Endothelial cell of umbilical vein (primary cell): ENCODE measurements at regions not wholly inside any gene's neighbourhood (a gene's known extent, or its start where the extent isn't known, plus 50 kb on each side); places are given as distances from the start of the nearest gene placed in this dataset.

ENCODE experiments used
- BruUV-seq: library from RNA; stranded (reverse); fragments of 400-500 nt; replicated peaks from 2 replicates; lab custom pipeline; 2021; lab: Mats Ljungman, UMichigan
- CTCF ChIA-PET: fragments of 300-600, 350-600 bp; sonication (Branson Sonifier 250); formaldehyde crosslinking; loops from one replicate; lab custom pipeline; 2021; ENCODE audit warnings: antibody characterized with exemption, inconsistent platforms; lab: Charles Lee
- POLR2A ChIA-PET: fragments of 300-600, 350-600 bp; sonication (Branson Sonifier 250); formaldehyde crosslinking; loops from one replicate; lab custom pipeline; 2021; ENCODE audit warnings: antibody characterized with exemption, inconsistent platforms; lab: Charles Lee
- DNase-seq: peaks from one replicate; pipeline ENCODE4 v3.0.0-alpha.2; 2011; ENCODE audit warnings: low read depth, low spot score
- FAIRE-seq: peaks from 2 replicates; lab custom pipeline; 2011; peaks lifted over from hg19 to GRCh38; lab: Jason Lieb, UNC
- H2AFZ ChIP-seq: 2 replicates; pipeline ENCODE4 v1.6.0; 2012; ENCODE audit warnings: low read depth, low read length, control low read depth, inconsistent platforms
- H3K27ac ChIP-seq: 2 replicates; pipeline ENCODE4 v1.5.1; 2011; ENCODE audit warnings: low read depth, mild to moderate bottlenecking, control low read depth, low read length, moderate library complexity; ENCODE audit not compliant: insufficient read depth
- H3K27me3 ChIP-seq, 2 experiments: 2 replicates each; pipeline versions ENCODE4 v1.6.0 to v1.6.1; 2011; ENCODE audit warnings: low read length in 2 of 2, mixed read lengths in 1 of 2; ENCODE audit not compliant: control insufficient read depth in 2 of 2, insufficient read depth in 2 of 2
- H3K36me3 ChIP-seq, 2 experiments: 2 replicates in 1 of 2; 3 replicates in 1 of 2; pipeline ENCODE4 v1.5.1; 2011; ENCODE audit warnings: low read length in 2 of 2, mild to moderate bottlenecking in 1 of 2, moderate library complexity in 1 of 2; ENCODE audit not compliant: control insufficient read depth in 2 of 2, insufficient read depth in 2 of 2; ENCODE audit errors: extremely low read depth in 1 of 2
- H3K4me1 ChIP-seq: 3 replicates; pipeline ENCODE4 v1.5.1; 2011; ENCODE audit warnings: mild to moderate bottlenecking, low read length; ENCODE audit not compliant: control insufficient read depth, insufficient read depth; ENCODE audit errors: extremely low read depth
- H3K4me2 ChIP-seq: 2 replicates; pipeline ENCODE4 v1.6.1; 2011; ENCODE audit warnings: low read length, control low read depth, mixed read lengths; ENCODE audit not compliant: insufficient read depth
- H3K4me3 ChIP-seq, 3 experiments: fragments of 200-600 bp in 1 of 3; sonication (generic), shearing (Covaris generic) in 1 of 3; replicated peaks in 1 of 3; 2 replicates each; pipeline ENCODE4 v1.5.1; 2011 to 2016; ENCODE audit warnings: control low read depth in 3 of 3, low read length in 3 of 3, mild to moderate bottlenecking in 2 of 3, inconsistent platforms in 1 of 3, low read depth in 1 of 3, moderate library complexity in 1 of 3; ENCODE audit not compliant: insufficient read depth in 1 of 3
- H3K79me2 ChIP-seq: 2 replicates; pipeline ENCODE4 v1.6.0; 2012; ENCODE audit warnings: low read length, inconsistent platforms; ENCODE audit not compliant: control insufficient read depth, insufficient read depth
- H3K9ac ChIP-seq: replicated peaks from 2 replicates; pipeline ENCODE3; 2011; ENCODE audit warnings: low read length, control low read depth; ENCODE audit not compliant: insufficient read depth; ENCODE audit errors: extremely low read depth
- H3K9me1 ChIP-seq: replicated peaks from 3 replicates; pipeline ENCODE4 v1.6.0; 2011; ENCODE audit warnings: mild to moderate bottlenecking, low read length; ENCODE audit not compliant: control insufficient read depth, insufficient read depth; ENCODE audit errors: extremely low read depth
- H3K9me3 ChIP-seq: replicated peaks from 2 replicates; pipeline ENCODE4 v1.5.1; 2012; ENCODE audit warnings: low read length, inconsistent platforms; ENCODE audit not compliant: control insufficient read depth, insufficient read depth
- H4K20me1 ChIP-seq: replicated peaks from 2 replicates; pipeline ENCODE3; 2011; ENCODE audit warnings: mild to moderate bottlenecking, low read length; ENCODE audit not compliant: control insufficient read depth, insufficient read depth; ENCODE audit errors: extremely low read depth
- EZH2 ChIP-seq: IDR thresholded peaks from 2 replicates; pipeline ENCODE4 v1.6.1; 2012; ENCODE audit warnings: borderline replicate concordance, low read depth, mild to moderate bottlenecking, moderate library complexity, low read length, inconsistent platforms; ENCODE audit not compliant: severe bottlenecking
- FOS ChIP-seq: IDR thresholded peaks from 2 replicates; pipeline ENCODE4 v1.6.1; 2011; ENCODE audit warnings: mild to moderate bottlenecking, low read length, moderate library complexity, borderline replicate concordance; ENCODE audit not compliant: insufficient read depth
- GATA2 ChIP-seq: IDR thresholded peaks from 2 replicates; pipeline ENCODE4 v1.7.0; 2011; ENCODE audit warnings: low read depth, mild to moderate bottlenecking, moderate library complexity, mixed read lengths, low read length; ENCODE audit not compliant: insufficient read length, insufficient read depth
- JUN ChIP-seq: IDR thresholded peaks from 2 replicates; pipeline ENCODE4 v1.6.1; 2011; ENCODE audit warnings: borderline replicate concordance, low read depth; ENCODE audit not compliant: insufficient read length, insufficient read depth
- MYC ChIP-seq: IDR thresholded peaks from one replicate; pipeline ENCODE4 v1.6.1; 2011; ENCODE audit warnings: mild to moderate bottlenecking, low read depth, low read length
- POLR2A ChIP-seq: IDR thresholded peaks from 2 replicates; pipeline ENCODE4 v1.6.1; 2012; ENCODE audit warnings: low read depth, mild to moderate bottlenecking, control low read depth, low read length
- POLR2AphosphoS5 ChIP-seq: IDR thresholded peaks from 2 replicates; pipeline ENCODE4 v1.6.1; 2012; ENCODE audit warnings: low read depth, mild to moderate bottlenecking, control low read depth, low read length, moderate library complexity; ENCODE audit not compliant: insufficient read depth
- dilution Hi-C: fragments of 300-500 bp; cut with MboI; formaldehyde crosslinking; loops from one replicate; pipeline ENCODE4 v1.15.0; 2019; ENCODE audit warnings: low sequenced_read_pairs; ENCODE audit not compliant: extremely low pct_ligation_motif_present
- intact Hi-C: fragments of 100-400 bp; cut with micrococcal nuclease; formaldehyde crosslinking; loops from one replicate; pipeline ENCODE4 v1.10.0; 2022
- TF ChIP-seq, protein P1 (sequence below): IDR thresholded peaks from 2 replicates; pipeline ENCODE4 v1.6.1; 2011; ENCODE audit not compliant: insufficient read depth, insufficient read length
- TF ChIP-seq, protein P2 (sequence below), 2 donors: IDR thresholded peaks; 1 replicate in 1 of 2; 2 replicates in 1 of 2; pipeline ENCODE4 v1.5.1; 2011; ENCODE audit warnings: low read length in 2 of 2, mild to moderate bottlenecking in 2 of 2, moderate library complexity in 2 of 2, control low read depth in 1 of 2, inconsistent platforms in 1 of 2, low read depth in 1 of 2; ENCODE audit not compliant: insufficient read depth in 1 of 2; ENCODE audit errors: extremely low read depth in 1 of 2

DNA sequence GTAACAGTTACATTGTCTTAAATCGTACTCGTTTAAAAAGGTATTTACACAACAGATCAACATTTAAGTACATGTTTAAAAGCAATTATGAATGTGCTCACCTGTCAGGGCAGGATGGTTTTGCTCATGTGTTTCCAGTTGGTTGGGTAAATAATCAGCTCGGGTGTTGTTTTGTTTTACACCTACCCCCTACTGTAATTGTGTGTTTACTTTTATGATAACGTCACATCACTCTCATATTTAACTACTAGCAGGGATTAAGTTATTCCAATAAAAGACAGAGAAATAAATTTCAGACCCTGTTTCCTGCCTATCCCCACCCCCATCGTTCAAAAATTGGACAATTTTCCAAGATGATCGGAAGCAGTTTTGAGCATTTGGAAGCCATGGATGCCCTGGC is 390.2 kb downstream of the SEC14L1 start:
- Histone ChIP-seq H3K36me3 (no peaks in the 10 kb centered on the region), H3K4me1 (no peaks in the 10 kb centered on the region), H3K9me3 (no peaks in the 10 kb centered on the region), H3K9ac (no peak overlapping the region), H3K79me2 (no peaks in the 10 kb centered on the region), H4K20me1 (no peaks in the 10 kb centered on the region), H2AFZ (no peak overlapping the region), H3K27ac (no peak overlapping the region), H3K27me3 (peaks cover 5 to 16% of the 10 kb centered on the region in 2 experiments), H3K4me3 (no peak overlapping the region), H3K9me1 (no peaks in the 10 kb centered on the region), H3K4me2 (no peak overlapping the region)
- DNase-seq, result no peak
- ChIA-PET POLR2A (no interaction called here), CTCF (interaction anchor here (1.8 kb wide), 1 partner anchor 12 kb away, joined by 4 read pairs; no protein-coding TSS in a partner anchor)
- TF ChIP-seq FOS (no peak), JUN (no peak), POLR2AphosphoS5 (no peak), GATA2 (no peak), EZH2 (no peak), POLR2A (no peak), MYC (no peak)
- TF ChIP-seq, protein P1, sequence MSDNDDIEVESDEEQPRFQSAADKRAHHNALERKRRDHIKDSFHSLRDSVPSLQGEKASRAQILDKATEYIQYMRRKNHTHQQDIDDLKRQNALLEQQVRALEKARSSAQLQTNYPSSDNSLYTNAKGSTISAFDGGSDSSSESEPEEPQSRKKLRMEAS, result no peak
- TF ChIP-seq, protein P2, sequence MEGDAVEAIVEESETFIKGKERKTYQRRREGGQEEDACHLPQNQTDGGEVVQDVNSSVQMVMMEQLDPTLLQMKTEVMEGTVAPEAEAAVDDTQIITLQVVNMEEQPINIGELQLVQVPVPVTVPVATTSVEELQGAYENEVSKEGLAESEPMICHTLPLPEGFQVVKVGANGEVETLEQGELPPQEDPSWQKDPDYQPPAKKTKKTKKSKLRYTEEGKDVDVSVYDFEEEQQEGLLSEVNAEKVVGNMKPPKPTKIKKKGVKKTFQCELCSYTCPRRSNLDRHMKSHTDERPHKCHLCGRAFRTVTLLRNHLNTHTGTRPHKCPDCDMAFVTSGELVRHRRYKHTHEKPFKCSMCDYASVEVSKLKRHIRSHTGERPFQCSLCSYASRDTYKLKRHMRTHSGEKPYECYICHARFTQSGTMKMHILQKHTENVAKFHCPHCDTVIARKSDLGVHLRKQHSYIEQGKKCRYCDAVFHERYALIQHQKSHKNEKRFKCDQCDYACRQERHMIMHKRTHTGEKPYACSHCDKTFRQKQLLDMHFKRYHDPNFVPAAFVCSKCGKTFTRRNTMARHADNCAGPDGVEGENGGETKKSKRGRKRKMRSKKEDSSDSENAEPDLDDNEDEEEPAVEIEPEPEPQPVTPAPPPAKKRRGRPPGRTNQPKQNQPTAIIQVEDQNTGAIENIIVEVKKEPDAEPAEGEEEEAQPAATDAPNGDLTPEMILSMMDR (IDR thresholded peaks at IDR 0.05; ENCODE audit: extremely low read depth in 1 of 2, insufficient read depth in 1 of 2, low read depth in 1 of 2, low read length in 2 of 2), result no peak
- dilution Hi-C loops (no loop called here), intact Hi-C loops (no loop called here)
- BruUV-seq, result no TSS peak
- FAIRE-seq, result no peak
